AG09319 (cell line): ENCODE measurements at regions not wholly inside any gene's neighbourhood (a gene's known extent, or its start where the extent isn't known, plus 50 kb on each side); places are given as distances from the start of the nearest gene placed in this dataset.
"Not testable (repeated sequence)": the region's sequence is repeated elsewhere in the genome, so short reads cannot be mapped to it uniquely, and the experiment has no call there.

Experiments used
- DNase-seq: peaks from one replicate; pipeline ENCODE4 v3.0.0-alpha.2; 2010; ENCODE audit warnings: low read depth; ENCODE audit errors: extremely low read depth
- TF ChIP-seq, protein P1 (sequence below): IDR thresholded peaks from 2 replicates; pipeline ENCODE4 v1.5.1; 2011; ENCODE audit warnings: low read depth, mild to moderate bottlenecking, inconsistent platforms, low read length, moderate library complexity

DNA sequence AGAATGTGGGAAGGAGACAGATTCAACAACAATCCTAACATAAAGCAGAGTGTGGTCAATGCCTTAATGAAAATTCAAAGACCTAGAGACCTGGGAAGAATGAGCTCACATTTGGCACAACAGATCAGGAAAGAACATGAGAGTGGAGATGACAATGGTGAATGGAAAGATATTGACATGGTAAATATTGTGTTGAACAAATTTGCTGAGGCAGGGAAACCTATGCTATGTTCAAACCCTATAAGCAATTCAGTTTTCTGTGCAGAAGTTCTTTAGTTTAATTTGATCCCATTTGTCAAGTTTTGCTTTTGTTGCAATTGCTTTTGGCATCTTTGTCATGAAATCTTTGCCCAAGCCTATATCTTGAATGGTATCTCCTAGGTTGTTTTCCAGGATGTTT lies 199.4 kb upstream of the LRRTM4 start:
- TF ChIP-seq, protein P1, sequence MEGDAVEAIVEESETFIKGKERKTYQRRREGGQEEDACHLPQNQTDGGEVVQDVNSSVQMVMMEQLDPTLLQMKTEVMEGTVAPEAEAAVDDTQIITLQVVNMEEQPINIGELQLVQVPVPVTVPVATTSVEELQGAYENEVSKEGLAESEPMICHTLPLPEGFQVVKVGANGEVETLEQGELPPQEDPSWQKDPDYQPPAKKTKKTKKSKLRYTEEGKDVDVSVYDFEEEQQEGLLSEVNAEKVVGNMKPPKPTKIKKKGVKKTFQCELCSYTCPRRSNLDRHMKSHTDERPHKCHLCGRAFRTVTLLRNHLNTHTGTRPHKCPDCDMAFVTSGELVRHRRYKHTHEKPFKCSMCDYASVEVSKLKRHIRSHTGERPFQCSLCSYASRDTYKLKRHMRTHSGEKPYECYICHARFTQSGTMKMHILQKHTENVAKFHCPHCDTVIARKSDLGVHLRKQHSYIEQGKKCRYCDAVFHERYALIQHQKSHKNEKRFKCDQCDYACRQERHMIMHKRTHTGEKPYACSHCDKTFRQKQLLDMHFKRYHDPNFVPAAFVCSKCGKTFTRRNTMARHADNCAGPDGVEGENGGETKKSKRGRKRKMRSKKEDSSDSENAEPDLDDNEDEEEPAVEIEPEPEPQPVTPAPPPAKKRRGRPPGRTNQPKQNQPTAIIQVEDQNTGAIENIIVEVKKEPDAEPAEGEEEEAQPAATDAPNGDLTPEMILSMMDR: no peak
- DNase-seq: no peak

DNA sequence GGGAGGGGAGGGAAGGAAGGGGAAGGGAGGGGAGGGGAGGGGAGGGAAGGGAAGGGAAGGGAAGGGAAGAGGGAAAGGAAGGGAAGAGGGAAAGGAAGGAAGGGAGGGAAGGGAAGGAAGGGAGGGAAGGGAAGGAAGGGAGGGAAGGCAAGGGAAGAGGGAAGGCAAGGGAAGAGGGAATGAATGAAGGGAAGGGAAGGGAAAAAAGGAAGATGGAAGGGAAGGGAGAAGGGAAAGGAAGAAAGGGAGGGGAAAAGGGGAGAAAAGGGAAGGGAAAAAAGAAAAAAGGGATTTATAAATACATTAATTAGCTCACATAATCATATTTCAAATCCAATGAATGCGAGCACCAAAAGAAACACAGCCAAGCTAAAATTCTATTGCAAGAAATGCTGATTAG lies 202.9 kb upstream of the LRRTM4 start:
- TF ChIP-seq, protein P1: no peak
- DNase-seq: no peak

DNA sequence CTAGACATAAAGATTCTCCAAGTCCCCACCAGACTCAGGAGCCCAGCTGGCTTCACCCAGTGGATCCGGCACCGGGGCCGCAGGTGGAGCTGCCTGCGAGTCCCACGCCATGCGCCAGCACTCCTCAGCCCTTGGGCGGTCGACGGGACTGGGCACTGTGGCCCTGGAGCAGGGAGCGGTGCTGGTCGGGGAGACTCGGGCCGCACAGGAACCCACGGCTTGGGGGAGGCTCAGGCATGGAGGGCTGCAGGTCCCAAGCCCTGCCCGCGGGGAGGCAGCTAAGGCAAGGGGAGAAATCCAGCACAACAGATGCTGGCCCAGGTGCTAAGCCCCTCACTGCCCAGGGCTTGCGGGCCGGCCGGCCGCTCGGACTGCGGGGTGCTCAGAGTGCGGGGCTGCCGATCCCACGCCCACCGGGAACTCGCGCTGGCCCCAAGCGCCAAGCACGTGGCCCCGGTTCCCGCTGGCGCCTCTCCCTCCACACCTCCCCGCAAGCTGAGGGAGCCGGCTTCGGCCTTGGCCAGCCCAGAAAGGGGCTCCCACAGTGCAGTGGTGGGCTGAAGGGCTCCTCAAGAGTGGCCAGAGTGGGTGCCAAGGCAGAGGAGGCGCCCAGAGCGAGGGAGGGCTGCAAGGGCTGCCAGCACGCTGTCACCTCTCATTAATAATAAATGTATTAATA lies 212.6 kb upstream of the LRRTM4 start:
- not testable (repeated sequence) for DNase-seq

GRCh38 chr2:77737236-77737635 lies 215.1 kb upstream of the LRRTM4 start:
- DNase-seq: no peak
- TF ChIP-seq, protein P1: no peak

DNA sequence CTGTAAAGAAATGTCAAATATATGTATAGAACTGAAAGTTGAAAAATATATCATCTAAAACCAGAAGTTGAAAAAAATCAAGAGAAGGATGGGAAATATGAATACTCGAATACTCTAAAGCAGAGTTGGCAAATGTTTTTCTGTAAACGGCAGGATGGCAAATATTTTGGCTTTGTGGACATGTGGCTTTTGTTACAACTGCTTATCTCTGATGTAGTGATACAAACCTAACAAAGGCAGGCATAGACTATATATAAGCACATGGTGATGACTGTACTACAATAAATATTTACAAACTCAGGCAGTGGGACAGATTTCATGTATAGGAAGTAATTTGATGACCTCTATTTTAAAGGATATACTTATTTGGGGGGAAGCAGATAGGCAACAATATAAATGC lies 224.6 kb upstream of the LRRTM4 start:
- TF ChIP-seq, protein P1: no peak
- DNase-seq: no peak

DNA sequence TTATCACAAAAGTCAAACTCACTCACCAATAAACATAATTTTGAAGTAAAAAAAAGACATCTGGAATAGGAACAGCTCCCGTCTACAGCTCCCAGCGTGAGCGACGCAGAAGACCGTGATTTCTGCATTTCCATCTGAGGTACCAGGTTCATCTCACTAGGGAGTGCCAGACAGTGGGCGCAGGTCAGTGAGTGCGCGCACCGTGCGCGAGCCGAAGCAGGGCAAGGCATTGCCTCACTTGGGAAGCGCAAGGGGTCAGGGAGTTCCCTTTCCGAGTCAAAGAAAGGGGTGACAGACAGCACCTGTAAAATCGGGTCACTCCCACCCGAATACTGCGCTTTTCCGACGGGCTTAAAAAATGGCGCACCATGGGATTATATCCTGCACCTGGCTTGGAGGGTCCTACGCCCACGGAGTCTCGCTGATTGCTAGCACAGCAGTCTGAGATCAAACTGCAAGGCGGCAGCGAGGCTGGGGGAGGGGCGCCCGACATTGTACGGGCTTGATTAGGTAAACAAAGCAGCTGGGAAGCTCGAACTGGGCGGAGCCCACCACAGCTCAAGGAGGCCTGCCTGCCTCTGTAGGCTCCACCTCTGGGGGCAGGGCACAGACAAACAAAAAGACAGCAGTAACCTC lies 231.7 kb upstream of the LRRTM4 start:
- not testable (repeated sequence) for DNase-seq

GRCh38 chr2:77767388-77768076 lies 245.4 kb upstream of the LRRTM4 start:
- TF ChIP-seq, protein P1: no peak
- no peak for DNase-seq

DNA sequence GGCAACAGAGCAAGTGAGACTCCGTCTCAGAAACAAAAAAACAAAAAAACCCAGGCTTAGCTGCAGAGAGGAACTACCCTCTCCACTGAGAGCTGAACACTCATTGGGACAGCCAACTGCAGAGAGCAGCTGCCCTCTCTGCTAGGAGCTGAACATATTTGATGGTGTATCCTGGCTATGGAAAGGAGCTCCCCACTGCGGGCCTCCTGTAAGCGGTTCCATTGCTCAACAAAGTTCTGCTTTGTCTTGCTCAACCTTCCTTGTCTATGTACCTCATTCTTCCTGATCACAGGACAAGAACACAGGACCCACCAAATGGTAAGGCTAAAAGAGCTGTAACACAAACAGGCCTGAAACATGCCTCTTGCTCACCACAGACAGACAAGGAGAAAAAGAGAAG lies 246.3 kb upstream of the LRRTM4 start:
- DNase-seq: no peak
- TF ChIP-seq, protein P1: no peak
